GM12892 (cell line): ENCODE measurements at regions not wholly inside any gene's neighbourhood (a gene's known extent, or its start where the extent isn't known, plus 50 kb on each side); places are given as distances from the start of the nearest gene placed in this dataset.

Source experiments
- DNase-seq: peaks from one replicate; pipeline ENCODE4 v3.0.0; 2011; ENCODE audit not compliant: insufficient read length
- FAIRE-seq: peaks from 2 replicates; lab custom pipeline; 2011; peaks lifted over from hg19 to GRCh38; lab: Jason Lieb, UNC
- POLR2A ChIP-seq: IDR thresholded peaks from 2 replicates; pipeline ENCODE4 v1.6.1; 2011; ENCODE audit warnings: low read depth, low read length, control low read depth
- POLR2AphosphoS5 ChIP-seq: IDR thresholded peaks from 2 replicates; pipeline ENCODE4 v1.6.1; 2011; ENCODE audit warnings: low read depth, low read length, control low read depth
- TAF1 ChIP-seq: IDR thresholded peaks from 2 replicates; pipeline ENCODE4 v1.6.1; 2011; ENCODE audit warnings: low read depth, mild to moderate bottlenecking, control low read depth, low read length, borderline replicate concordance

DNA sequence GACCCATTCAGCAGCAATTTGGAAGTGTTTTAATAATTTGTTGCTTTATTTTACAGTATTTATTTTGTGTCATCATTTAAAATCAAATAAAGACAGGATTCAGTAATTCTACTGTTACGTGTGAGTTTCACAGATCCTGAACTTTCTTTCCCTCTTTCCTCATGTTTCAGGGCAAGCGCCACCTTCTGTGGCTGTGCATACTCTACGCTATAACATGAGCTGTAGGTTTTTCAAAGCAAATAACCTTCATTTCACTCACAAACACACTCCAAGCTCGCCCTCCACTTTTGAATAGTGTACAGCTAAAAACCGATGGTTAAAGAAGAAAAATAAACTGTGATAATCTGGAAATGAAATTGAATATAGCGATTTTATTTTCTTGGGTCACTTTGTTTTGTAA lies 753.3 kb downstream of the OLFM4 start:
- TF ChIP-seq TAF1 (no peak), POLR2AphosphoS5 (no peak), POLR2A (no peak)
- FAIRE-seq (no peak), DNase-seq (no peak)

DNA sequence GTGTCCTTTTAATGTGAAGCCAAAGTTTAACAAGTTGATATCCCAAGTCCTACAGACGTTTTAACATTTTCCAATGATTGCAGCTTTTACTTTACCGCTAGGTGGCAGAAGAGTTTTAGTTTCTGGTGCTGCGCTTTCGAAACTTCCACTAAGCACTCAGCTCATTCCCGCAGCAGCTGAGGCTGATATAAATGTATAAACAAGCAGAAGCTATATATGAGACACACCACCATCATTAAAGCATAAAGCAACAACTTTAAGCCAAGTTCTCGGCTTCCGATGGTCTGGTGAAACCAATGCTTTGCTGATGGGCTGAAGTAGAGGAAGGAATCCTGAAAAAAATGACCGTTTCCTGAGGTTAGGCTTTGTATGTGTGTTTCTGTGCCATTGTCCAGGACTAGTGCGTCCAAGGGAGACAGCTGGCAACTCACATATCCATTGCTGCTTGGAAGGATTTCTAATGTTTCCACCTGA lies 753.9 kb downstream of the OLFM4 start:
- peak; percentile 57 for FAIRE-seq
- DNase-seq: no peak
- no peak for TF ChIP-seq POLR2AphosphoS5
- TF ChIP-seq POLR2A: no peak
- no peak for TF ChIP-seq TAF1

DNA sequence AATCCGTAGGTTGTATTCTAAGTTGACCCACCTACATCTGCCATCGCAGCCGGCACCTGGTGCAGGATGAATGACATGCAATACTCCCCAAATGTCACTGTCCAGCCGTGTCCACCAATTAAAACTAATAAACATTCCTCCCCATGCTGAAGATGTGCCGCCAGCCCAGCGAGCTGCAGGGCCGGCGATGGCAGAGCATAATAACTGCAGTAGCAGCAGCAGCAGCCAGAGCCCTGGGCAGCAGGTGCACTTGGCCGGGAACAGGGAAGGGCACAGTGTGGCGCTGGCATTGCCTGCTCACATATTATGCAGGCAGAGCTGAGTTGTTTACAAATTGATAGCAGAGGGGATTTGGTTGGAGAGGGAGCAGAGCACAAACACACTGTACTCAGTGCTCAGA lies 754.9 kb downstream of the OLFM4 start:
- FAIRE-seq: no peak
- TF ChIP-seq POLR2A: no peak
- no peak for TF ChIP-seq TAF1
- no peak for TF ChIP-seq POLR2AphosphoS5
- DNase-seq: no peak

DNA sequence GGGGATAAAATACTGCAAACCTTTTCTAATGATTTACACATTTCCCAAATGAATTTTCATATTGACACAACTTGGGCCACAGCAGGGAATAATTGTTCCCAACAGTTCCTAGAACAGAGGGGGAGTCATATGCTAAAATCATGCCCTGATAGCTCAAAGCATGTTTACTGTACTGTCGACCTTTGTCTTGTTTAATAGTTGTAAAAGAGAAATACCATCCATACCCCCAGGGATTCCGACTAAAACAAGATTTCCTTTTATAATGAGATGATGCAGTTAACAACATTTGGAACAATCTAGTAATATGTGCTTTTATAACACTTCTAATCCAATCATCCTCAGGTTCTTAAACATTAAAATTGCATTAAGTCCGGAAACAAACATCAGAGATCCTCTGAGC lies 759.7 kb downstream of the OLFM4 start:
- FAIRE-seq (no peak), DNase-seq (no peak)
- TF ChIP-seq POLR2A (no peak), TAF1 (no peak), POLR2AphosphoS5 (no peak)

DNA sequence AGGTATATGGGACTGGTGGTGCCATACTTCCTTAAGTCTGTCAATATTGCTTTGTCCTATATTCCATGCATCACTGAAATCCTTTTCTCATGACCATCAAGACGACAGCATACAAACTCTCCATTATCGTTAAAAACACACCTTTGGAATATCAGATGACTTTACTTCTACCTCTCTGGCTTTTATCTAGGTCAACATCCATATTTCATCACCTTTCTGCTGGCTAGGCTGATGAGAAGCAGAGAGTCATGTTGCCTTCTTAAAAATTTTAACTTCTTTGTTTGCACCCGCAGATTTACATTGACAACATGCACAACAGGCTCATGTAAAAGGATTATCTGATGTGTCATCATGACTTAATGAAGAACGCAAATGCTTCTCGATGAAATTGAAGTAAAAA lies 771.4 kb downstream of the OLFM4 start:
- no peak for TF ChIP-seq POLR2A
- FAIRE-seq (no peak), DNase-seq (no peak)

DNA sequence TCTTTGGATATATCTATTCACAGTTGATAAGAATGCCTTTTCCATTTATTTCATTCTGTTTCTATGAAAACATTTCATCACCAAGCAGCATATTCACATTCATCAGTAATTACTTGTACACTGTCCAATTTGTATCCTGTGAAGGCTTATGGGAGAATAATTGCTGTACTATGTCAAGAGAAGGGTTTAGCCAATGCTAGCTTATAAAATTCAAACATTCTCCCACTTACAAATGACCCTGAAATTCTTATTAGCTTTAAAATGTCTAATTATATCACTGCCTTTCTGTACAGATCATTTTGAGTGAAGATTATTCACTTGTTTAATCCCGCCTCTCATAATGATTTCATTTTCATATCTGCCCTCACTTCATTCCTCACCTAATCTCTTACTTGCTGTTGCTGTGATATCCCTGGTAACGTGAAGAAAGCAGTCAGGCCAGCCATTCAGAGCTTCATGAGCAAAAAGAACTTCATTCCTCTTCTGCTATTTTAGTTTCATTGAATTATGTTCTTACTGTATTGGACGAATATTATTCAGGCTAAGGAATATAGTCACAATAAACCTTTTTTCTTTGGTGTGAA lies 778.7 kb downstream of the OLFM4 start:
- DNase-seq (no peak), FAIRE-seq (no peak)
- TF ChIP-seq TAF1 (no peak), POLR2AphosphoS5 (no peak), POLR2A (no peak)

DNA sequence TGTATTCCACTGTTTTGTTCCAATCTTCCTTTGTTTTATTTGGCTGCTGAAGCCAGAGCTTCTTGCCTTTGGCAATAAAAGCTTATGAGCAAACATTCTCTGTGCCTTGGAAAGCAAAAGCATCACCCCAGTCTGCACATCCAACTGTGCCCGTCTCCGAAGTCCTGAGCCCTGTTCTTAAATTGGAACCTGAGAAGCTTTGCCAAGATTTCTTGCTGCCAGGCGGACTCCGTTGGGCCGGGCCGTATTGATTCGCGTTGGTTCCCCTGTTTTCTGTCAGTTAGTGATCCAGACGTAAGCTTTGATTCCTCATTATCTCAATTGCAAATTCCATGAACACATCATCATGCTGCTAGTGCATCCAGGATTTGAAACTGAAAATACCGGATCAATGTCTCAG lies 793.0 kb downstream of the OLFM4 start:
- FAIRE-seq: no peak
- no peak for TF ChIP-seq POLR2AphosphoS5
- TF ChIP-seq POLR2A: no peak
- no peak for TF ChIP-seq TAF1
- no peak for DNase-seq

DNA sequence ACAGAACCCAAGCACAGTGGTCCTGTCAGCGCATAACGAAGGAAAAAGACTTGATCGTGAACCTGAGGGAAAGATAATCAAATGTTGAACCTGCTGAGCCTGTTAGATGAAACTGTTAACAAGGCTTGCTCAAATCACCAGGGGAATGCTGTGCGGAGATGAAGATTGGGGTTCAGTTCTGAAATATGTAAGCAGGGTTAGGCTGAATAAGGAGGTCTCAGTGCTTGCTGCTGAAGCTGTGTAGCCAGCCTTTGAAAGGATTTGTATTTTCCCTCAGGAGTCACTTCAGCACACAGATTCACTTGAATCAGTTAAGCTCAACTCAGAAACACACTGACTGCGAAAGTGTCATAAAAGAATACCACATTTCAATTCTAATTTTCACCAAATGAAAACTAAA lies 793.5 kb downstream of the OLFM4 start:
- TF ChIP-seq POLR2AphosphoS5: no peak
- TF ChIP-seq POLR2A: no peak
- TF ChIP-seq TAF1: no peak
- DNase-seq (no peak), FAIRE-seq (no peak)

DNA sequence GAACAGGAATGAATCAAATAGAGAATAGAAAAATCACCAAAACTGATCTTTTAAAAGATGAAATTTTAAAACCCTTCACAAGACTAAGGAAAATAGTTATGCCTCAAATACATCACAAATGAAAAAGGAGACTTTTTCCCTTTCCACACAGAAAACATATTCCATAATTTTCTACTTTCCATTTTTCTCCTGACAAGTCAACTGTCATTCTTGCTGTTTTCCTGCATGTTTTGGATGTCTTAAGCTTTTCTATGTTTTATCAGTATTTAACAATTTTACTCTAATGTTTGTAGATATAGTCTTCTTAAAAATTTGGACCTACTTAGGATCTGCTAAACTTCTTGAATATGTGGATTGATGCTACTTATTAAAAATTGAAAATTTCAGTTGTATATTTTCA lies 810.8 kb downstream of the OLFM4 start:
- FAIRE-seq (no peak), DNase-seq (no peak)
- no peak for TF ChIP-seq TAF1
- no peak for TF ChIP-seq POLR2AphosphoS5
- no peak for TF ChIP-seq POLR2A

DNA sequence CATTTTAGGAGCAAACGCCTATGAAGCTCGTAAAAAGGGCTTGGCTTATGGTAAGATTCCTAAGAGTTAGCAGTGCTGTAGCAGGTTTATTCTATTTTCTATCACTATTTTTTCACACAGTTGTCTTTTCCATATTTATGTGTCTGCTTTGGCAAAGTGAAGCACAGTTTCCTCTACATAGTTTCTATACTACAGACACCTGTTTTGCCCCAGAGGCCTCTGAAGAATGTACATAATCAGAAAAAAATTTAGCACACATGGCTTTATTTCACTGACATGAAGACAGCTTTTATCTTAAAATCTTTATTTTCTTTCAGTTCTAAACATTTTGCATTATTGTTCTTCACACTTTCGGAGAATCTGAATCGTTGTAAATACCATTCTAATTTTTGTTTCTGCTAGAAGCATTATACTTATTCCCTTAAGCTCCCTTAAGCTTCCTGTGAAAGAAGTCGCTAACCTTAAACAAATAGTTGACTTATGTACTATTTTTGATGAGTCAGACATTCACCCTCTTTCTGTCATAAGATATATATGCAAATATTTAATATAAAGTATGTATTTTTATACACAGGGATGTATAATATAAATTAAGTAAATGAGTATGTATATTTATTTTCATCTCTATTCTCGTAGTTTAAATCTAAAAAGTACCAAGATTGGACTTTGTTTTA lies 816.0 kb downstream of the OLFM4 start:
- DNase-seq (no peak), FAIRE-seq (no peak)
- no peak for TF ChIP-seq POLR2AphosphoS5
- no peak for TF ChIP-seq POLR2A
- no peak for TF ChIP-seq TAF1

DNA sequence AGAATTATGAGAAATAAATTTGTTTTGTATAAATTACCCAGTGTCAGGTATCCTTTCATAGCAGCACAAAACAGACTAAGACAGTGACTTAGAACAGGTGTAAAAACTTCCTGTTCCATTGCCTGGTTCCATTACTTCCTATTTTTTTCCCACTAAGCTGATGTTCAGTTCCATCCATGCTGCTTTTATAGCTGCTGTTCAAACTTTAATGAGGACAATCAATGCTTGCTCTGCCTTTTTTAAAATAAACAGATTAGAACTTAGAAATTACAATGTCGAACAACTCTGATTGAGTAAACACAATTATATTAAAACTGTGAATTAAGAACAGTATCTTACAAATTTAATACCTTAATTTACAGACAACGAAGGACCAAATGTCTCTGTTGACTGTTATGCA lies 818.9 kb downstream of the OLFM4 start:
- FAIRE-seq (no peak), DNase-seq (no peak)
- no peak for TF ChIP-seq POLR2AphosphoS5
- no peak for TF ChIP-seq POLR2A
- no peak for TF ChIP-seq TAF1

DNA sequence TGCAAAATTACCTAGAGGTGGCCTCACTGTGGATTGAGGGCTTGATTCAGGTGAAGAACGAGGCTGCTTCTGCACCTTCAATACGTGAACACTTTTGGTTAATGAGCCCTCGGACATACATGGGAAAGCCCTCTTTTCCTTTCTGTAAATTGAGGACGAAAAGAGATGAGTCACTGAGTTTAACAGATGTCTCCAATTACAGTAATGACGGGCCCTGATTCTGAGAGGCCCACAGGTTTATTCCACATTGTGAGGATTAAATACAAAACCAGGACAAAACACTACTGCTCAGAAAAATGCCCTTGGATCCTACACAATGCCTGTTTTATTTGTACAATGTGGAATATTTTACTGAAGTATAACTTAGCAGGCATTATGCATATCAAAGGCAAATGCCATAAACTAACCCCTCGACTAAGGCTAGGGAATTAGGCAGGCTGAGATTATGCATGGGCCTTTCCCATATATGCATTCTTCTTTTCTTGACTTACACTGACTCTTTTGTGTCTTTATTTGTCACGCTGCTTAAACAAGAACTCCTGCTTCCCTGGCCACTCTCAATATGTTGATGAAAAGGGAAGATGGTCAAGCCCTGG lies 819.9 kb downstream of the OLFM4 start:
- TF ChIP-seq TAF1: no peak
- no peak for DNase-seq
- FAIRE-seq: no peak
